Gastroesophageal sphincter (tissue), 4 donors: ENCODE measurements at regions not wholly inside any gene's neighbourhood (a gene's known extent, or its start where the extent isn't known, plus 50 kb on each side); places are given as distances from the start of the nearest gene placed in this dataset.

ENCODE experiments used
- ATAC-seq: fragments of 150-250 bp; one replicate; pipeline ENCODE4 v1.9.1; 2016; ENCODE audit warnings: mild to moderate bottlenecking, moderate library complexity
- H3K27ac ChIP-seq, 4 donors: fragments of 200-600 bp; sonication (generic) in 3 of 4; 1 replicate in 3 of 4; 2 replicates in 1 of 4; pipeline ENCODE4 v1.5.1; 2016 to 2019
- H3K27me3 ChIP-seq: fragments of 200-600 bp; sonication (generic); one replicate; pipeline ENCODE4 v1.5.1; 2019
- H3K36me3 ChIP-seq, 2 donors: fragments of 200-600 bp; sonication (generic); one replicate each; pipeline ENCODE4 v1.5.1; 2019; ENCODE audit warnings: control low read depth in 1 of 2
- H3K4me1 ChIP-seq, 3 donors: fragments of 200-600 bp; sonication (generic); 1 replicate in 2 of 3; 2 replicates in 1 of 3; pipeline ENCODE4 v1.5.1; 2016 to 2019; ENCODE audit warnings: control low read depth in 2 of 3
- H3K4me3 ChIP-seq, 2 donors: fragments of 200-600 bp; sonication (generic); one replicate each; pipeline ENCODE4 v1.5.1; 2019; ENCODE audit warnings: mild to moderate bottlenecking in 1 of 2, moderate library complexity in 1 of 2
- H3K9me3 ChIP-seq, 3 donors: fragments of 200-600 bp; sonication (generic); one replicate each; pipeline ENCODE4 v1.5.1; 2017 to 2019; ENCODE audit warnings: control low read depth in 2 of 3
- EP300 ChIP-seq: sonication (generic); formaldehyde crosslinking; IDR thresholded peaks from one replicate; pipeline ENCODE4 v1.6.1; 2017; ENCODE audit warnings: antibody characterized with exemption, mild to moderate bottlenecking
- POLR2A ChIP-seq, 2 donors: fragments of 450-650 bp; IDR thresholded peaks; one replicate each; pipeline ENCODE4 v1.6.1; 2017; ENCODE audit warnings: antibody characterized with exemption in 2 of 2, mild to moderate bottlenecking in 2 of 2, moderate library complexity in 1 of 2
- POLR2AphosphoS5 ChIP-seq: sonication (generic); formaldehyde crosslinking; IDR thresholded peaks from one replicate; pipeline ENCODE4 v1.6.1; 2017; ENCODE audit warnings: antibody characterized with exemption
- WGBS, 2 donors: methylation state at CpG; one replicate each; pipeline ENCODE4 v1.1.5; 2018; ENCODE audit warnings: low coverage in 1 of 2; 5-methylcytosine and 5-hydroxymethylcytosine counted together
- TF ChIP-seq, protein P1 (sequence below), 4 experiments: fragments of 200-600 bp in 2 of 4; fragments of 450-650 bp in 2 of 4; sonication (generic) in 1 of 4; IDR thresholded peaks; one replicate each; pipeline ENCODE4 v1.5.1; 2017 to 2019; ENCODE audit warnings: antibody characterized with exemption in 4 of 4, mild to moderate bottlenecking in 2 of 4, moderate library complexity in 2 of 4

DNA sequence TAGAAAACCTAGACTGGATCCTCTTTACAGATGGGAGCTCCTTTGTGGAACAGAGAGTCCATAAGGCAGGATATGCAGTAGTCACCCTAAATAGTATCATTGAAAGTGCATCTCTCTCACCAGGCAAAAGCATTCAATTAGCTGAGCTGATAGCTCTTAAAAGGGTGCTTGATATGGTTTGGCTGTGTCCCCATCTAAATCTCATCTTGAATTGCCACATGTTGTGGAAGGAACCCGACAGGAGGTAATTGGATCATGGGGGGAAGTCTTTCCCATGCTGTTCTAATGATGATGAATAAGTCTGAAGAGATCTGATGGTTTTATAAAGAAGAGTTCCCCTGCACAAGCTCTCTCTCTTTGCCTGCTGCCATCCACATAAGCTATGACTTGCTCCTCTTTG lies 96.2 kb upstream of the RMP24 start:
- ATAC-seq = no peak
- TF ChIP-seq EP300 = no peak
- TF ChIP-seq POLR2A (IDR thresholded peaks at IDR 0.05) = no peak
- no peak for TF ChIP-seq POLR2AphosphoS5
- TF ChIP-seq, protein P1, sequence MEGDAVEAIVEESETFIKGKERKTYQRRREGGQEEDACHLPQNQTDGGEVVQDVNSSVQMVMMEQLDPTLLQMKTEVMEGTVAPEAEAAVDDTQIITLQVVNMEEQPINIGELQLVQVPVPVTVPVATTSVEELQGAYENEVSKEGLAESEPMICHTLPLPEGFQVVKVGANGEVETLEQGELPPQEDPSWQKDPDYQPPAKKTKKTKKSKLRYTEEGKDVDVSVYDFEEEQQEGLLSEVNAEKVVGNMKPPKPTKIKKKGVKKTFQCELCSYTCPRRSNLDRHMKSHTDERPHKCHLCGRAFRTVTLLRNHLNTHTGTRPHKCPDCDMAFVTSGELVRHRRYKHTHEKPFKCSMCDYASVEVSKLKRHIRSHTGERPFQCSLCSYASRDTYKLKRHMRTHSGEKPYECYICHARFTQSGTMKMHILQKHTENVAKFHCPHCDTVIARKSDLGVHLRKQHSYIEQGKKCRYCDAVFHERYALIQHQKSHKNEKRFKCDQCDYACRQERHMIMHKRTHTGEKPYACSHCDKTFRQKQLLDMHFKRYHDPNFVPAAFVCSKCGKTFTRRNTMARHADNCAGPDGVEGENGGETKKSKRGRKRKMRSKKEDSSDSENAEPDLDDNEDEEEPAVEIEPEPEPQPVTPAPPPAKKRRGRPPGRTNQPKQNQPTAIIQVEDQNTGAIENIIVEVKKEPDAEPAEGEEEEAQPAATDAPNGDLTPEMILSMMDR (IDR thresholded peaks at IDR 0.05) = no peak
- Histone ChIP-seq H3K36me3 (no peaks in the 10 kb centered on the region), H3K27me3 (no peaks in the 10 kb centered on the region), H3K9me3 (peaks cover 0 to 4% (median 0%) of the 10 kb centered on the region in 3 donors), H3K4me3 (no peak overlapping the region), H3K27ac (no peak overlapping the region), H3K4me1 (no peaks in the 10 kb centered on the region)
- 45 to 50% methylated on average over 1 of the region's 1 CpG for WGBS, 2 donors

DNA sequence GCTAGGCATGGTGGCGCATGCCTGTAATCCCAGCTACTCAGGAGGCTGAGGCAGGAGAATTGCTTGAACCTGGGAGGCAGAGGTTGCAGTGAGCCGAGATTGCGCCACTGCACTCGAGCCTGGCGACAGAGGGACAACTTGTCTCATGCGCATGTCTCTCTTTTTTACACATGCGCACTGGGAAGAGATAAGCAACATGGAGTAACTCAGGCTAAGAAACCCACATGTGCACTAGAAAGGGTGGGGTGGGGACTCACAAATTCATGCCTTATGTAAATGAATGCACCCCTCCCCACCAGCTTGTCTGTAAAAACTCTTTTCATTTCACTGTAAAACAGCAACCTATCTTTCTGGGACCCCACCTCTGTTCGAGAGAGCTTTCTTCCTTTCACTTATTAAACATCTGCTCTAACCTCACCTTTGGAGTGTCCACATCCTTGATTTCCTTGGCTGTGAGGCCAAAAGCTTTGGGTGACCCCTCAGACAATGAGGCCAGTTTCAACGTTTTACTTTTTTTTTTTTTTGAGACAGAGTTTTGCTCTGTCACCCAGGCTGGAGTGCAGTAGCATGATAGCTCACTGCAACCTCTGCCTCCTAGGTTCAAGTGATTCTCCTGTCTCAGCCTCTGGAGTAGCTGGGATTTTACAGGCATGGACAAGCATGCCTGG lies 91.6 kb upstream of the RMP24 start:
- WGBS, 2 donors = 70 to 96% methylated on average over 6 to 8 of the region's 9 CpGs
- Histone ChIP-seq H3K36me3 (no peaks in the 10 kb centered on the region), H3K9me3 (no peaks in the 10 kb centered on the region), H3K27ac (no peak overlapping the region), H3K4me3 (no peak overlapping the region), H3K4me1 (no peaks in the 10 kb centered on the region), H3K27me3 (no peaks in the 10 kb centered on the region)
- TF ChIP-seq, protein P1 (IDR thresholded peaks at IDR 0.05) = no peak
- TF ChIP-seq POLR2AphosphoS5 = no peak
- TF ChIP-seq EP300 = no peak
- no peak for ATAC-seq

DNA sequence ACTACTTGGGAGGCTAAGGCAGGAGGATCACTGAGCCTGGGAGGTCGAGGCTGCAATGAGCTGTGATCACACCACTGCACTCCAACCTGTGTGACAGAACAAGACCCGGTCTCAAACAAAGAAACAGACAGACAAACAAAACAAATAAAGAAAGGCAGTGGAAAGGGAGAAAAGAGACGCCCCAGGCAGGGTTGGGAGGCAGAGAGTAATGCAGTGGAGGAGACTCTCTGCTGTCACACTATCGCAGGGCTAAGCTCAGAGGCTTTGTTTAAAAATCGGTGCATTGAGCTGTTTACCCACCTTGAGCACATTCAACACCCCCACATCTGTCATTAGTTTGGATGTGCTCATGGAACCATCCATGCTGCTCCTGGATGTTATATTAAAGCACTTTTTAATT lies 84.2 kb upstream of the RMP24 start:
- Histone ChIP-seq H3K27me3 (no peaks in the 10 kb centered on the region), H3K4me3 (no peak overlapping the region), H3K27ac (no peak overlapping the region), H3K36me3 (no peaks in the 10 kb centered on the region), H3K4me1 (peaks cover 0 to 19% (median 0%) of the 10 kb centered on the region in 3 donors), H3K9me3 (peaks cover 0 to 15% (median 0%) of the 10 kb centered on the region in 3 donors)
- TF ChIP-seq, protein P1 (IDR thresholded peaks at IDR 0.05) = no peak
- TF ChIP-seq POLR2A (IDR thresholded peaks at IDR 0.05) = no peak
- TF ChIP-seq POLR2AphosphoS5 = no peak
- TF ChIP-seq EP300 = no peak
- no peak for ATAC-seq
- WGBS, 2 donors = 15 to 46% methylated on average over 3 to 5 of the region's 5 CpGs

DNA sequence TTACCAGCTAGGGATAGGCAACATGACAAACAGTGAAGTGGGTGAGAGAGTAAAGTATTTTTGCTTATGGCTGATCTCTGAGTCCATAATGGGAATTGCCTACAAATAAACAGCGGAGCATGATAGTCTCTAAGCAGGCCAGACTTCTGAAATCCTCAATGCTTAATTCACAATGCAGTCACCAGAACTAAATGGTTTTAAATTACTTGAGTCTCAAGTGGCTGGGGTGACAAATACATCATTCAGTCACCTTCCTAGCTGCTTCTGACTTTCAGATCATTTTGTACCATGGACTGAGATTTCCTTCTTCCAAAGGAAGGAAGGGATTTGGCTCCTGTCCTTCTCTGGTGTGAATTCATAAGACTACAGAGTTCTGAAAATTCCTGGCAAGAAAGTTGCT lies 82.8 kb upstream of the RMP24 start:
- Histone ChIP-seq H3K27ac (no peak overlapping the region), H3K27me3 (no peaks in the 10 kb centered on the region), H3K4me1 (peaks cover 0 to 19% (median 0%) of the 10 kb centered on the region in 3 donors), H3K9me3 (peaks cover 0 to 15% (median 0%) of the 10 kb centered on the region in 3 donors), H3K36me3 (no peaks in the 10 kb centered on the region), H3K4me3 (no peak overlapping the region)
- ATAC-seq = no peak
- WGBS, 2 donors = 82 to 83% methylated on average over 1 of the region's 1 CpG
- TF ChIP-seq EP300 (no peak), POLR2A (IDR thresholded peaks at IDR 0.05) (no peak), POLR2AphosphoS5 (no peak)
- TF ChIP-seq, protein P1 (IDR thresholded peaks at IDR 0.05) = no peak

DNA sequence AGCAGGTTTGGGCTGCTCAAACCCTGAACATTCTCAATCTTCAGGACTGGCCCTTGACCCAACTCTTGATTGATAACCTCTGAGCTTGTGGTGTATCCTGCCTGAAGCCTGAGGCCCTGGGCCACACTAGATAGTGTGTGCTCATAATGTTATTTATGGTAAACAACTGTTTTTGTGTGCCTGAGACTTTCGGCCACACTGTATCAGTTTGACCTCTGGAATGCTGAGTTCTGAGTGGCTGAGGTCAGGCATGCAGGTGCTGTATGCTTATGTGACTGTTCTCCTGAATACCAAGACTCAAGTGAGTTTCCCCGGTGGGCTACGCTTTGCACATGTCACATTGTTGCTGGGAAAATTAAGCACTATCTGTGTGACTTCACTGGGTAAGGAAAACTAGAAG lies 82.2 kb upstream of the RMP24 start:
- H3K9me3 ChIP-seq = peaks cover 0 to 15% (median 0%) of the 10 kb centered on the region in 3 donors
- 48 to 92% methylated on average over 2 to 3 of the region's 3 CpGs for WGBS, 2 donors
- TF ChIP-seq POLR2A (IDR thresholded peaks at IDR 0.05) = no peak
- no peak for TF ChIP-seq EP300
- TF ChIP-seq POLR2AphosphoS5 = no peak
- TF ChIP-seq, protein P1 (IDR thresholded peaks at IDR 0.05) = no peak
- ATAC-seq = no peak
- H3K36me3 ChIP-seq = no peaks in the 10 kb centered on the region
- no peak overlapping the region for H3K27ac ChIP-seq
- peaks cover 0 to 19% (median 0%) of the 10 kb centered on the region in 3 donors for H3K4me1 ChIP-seq
- H3K4me3 ChIP-seq = no peak overlapping the region
- H3K27me3 ChIP-seq = no peaks in the 10 kb centered on the region
